ENCODE measurements at regions not wholly inside any gene's neighbourhood (a gene's known extent, or its start where the extent isn't known, plus 50 kb on each side); places are given as distances from the start of the nearest gene placed in this dataset.

DNA sequence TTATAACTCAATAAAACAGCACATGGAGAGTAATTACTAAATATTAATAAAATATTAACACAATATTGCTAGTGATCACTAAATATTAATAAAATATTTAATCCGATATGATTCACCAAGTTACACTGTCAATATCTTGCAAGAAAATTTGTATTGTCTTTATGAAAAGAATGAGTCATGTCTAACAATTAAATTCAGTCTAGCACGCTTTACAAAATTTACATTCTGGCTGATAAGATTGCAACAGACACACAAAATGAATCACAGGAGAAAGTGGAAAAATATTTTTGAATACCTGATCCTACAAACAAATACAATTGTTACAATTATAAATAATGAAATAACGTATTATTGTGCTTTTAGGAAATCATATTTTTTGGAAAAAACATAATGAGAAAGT is 567.2 kb downstream of the EFNA5 start:
- TF ChIP-seq, protein P1, sequence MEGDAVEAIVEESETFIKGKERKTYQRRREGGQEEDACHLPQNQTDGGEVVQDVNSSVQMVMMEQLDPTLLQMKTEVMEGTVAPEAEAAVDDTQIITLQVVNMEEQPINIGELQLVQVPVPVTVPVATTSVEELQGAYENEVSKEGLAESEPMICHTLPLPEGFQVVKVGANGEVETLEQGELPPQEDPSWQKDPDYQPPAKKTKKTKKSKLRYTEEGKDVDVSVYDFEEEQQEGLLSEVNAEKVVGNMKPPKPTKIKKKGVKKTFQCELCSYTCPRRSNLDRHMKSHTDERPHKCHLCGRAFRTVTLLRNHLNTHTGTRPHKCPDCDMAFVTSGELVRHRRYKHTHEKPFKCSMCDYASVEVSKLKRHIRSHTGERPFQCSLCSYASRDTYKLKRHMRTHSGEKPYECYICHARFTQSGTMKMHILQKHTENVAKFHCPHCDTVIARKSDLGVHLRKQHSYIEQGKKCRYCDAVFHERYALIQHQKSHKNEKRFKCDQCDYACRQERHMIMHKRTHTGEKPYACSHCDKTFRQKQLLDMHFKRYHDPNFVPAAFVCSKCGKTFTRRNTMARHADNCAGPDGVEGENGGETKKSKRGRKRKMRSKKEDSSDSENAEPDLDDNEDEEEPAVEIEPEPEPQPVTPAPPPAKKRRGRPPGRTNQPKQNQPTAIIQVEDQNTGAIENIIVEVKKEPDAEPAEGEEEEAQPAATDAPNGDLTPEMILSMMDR (IDR thresholded peaks at IDR 0.05; ENCODE audit: low read depth, low read length, missing input control), result no peak
- TF ChIP-seq, protein P2, sequence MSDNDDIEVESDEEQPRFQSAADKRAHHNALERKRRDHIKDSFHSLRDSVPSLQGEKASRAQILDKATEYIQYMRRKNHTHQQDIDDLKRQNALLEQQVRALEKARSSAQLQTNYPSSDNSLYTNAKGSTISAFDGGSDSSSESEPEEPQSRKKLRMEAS (IDR thresholded peaks at IDR 0.05), result no peak
- TF ChIP-seq JUND (IDR thresholded peaks at IDR 0.05) (no peak), RXRA (IDR thresholded peaks at IDR 0.05) (no peak), GABPA (IDR thresholded peaks at IDR 0.05 in 1 of 2, conservative IDR thresholded peaks at IDR 0.05 in 1 of 2) (no peak), EGR1 (IDR thresholded peaks at IDR 0.05; ENCODE audit: low read depth in 2 of 2) (no peak), HNF4A (conservative IDR thresholded peaks at IDR 0.05) (no peak)

Data from liver (tissue), 3 donors.